GM21723 (cell line): ENCODE measurements at regions not wholly inside any gene's neighbourhood (a gene's known extent, or its start where the extent isn't known, plus 50 kb on each side); places are given as distances from the start of the nearest gene placed in this dataset.

Experiments
- ATAC-seq: cut with Tn5 transposase; IDR thresholded peaks from one replicate; pipeline ENCODE4 v1.9.1; 2021; ENCODE audit warnings: mild to moderate bottlenecking, moderate library complexity; ENCODE audit not compliant: unreplicated experiment

GRCh38 chr6:43858161-43859153 lies 88.4 kb downstream of the VEGFA start:
- ATAC-seq, result no peak

DNA sequence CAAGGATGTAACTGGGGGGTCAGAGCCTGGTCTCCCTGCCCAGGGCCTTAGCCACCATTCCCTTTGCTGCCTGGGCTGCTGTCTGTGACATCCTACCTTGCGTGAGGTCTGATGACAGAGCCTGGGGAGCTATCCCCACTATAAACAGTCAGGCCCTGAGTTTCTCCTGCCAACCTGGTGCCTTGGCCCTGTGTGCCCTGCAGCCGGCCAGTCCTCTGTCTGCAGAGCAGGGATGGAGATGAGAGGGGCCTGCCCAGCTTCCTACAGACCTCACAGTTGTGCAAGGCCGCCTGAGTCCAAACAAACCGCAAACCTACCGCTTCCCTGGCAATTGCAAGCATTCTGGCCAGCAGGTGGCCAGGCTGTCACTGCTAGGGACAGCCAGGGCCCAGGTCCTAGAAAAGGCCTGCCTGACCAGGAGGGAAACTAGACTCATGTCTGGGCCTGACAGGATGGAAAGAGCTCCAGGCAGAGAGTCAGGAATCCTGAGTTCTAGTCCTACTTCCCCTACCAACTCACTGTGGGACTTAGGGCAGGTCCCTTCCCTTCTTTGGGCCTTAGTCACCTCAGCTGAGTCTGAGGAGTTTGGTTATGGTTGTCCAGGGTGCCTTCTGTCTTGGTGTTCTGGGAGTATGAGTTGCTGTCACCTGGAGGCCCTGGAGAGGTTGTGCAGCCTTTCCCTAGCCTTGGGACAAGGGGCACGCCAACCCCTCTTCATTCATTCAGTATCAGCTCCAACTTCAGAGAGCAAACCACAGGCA lies 86.2 kb downstream of the VEGFA start:
- ATAC-seq, result no peak

- no peak for ATAC-seq
Measured at GRCh38 chr6:43855247-43855646, 85.2 kb downstream of the VEGFA start.

GRCh38 chr6:43853066-43853650 lies 83.1 kb downstream of the VEGFA start:
- no peak for ATAC-seq

DNA sequence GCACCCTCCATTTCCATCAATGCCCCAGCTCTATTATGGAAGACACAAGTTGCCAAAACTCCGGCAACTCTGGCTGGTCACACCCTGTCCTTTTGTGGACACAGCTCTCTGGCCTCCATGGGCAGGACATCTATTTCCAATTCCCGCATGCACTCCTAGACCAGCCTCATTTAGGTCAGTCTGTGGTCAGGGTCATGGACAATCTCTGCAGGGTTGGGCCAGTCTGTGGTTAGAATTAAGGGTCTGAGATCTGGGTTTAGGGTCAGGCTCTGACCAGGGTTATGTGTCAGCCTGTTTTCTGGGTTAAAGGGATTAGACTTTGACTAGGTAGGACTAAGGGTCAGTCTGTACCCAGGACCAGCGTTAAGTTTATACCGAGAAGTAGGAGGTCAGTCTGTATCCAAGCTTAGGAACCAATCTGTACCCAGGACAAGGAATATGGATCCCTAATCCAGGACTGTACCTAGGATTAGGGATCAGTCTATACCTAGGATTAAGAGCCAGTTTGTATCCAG lies 82.4 kb downstream of the VEGFA start:
- no peak for ATAC-seq

GRCh38 chr6:43851204-43851865 lies 81.3 kb downstream of the VEGFA start:
- no peak for ATAC-seq

GRCh38 chr6:43850314-43851203 lies 80.5 kb downstream of the VEGFA start:
- no peak for ATAC-seq

DNA sequence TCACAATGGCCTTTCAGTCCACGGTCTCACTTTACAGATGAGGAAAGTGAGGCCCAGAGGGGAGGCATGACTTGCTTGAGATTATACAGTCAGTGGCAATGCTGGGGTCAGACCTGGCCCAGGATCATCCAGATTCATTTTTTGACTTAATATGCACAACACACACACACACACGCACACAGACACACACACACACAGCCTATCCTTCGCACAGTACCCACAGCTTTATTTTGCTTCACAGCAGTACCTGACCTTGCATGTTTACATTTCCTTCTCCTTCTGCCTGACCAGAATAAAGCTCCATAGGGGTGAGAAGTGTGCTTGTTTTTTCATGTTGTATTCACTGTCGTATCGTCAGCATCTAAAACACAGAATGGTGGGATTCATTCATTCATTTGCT lies 79.8 kb downstream of the VEGFA start:
- no peak for ATAC-seq

- ATAC-seq, result no peak
Measured at GRCh38 chr6:43848671-43849391, 78.8 kb downstream of the VEGFA start.

- ATAC-seq, result no peak
Measured at GRCh38 chr6:43847741-43848630, 78.0 kb downstream of the VEGFA start.

- no peak for ATAC-seq
Measured at GRCh38 chr6:43846556-43846955, 76.5 kb downstream of the VEGFA start.

DNA sequence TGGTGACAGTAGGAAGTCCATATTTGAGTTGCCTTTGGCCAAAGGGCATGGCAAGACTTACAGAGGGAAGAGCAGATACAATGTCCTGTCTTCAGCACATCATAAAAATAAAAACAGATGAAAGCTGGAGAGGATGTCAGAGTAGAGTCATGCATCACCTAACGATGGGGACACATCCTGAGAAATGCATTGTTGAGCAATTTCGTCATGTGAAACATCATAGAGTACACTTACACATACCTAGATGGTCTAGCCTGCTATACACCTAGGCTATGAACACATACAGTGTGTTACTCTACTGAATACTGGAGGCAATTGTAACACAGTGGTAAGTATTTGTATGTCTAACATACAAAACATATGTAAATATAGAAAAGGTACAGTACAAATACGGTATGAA lies 75.6 kb downstream of the VEGFA start:
- no peak for ATAC-seq

DNA sequence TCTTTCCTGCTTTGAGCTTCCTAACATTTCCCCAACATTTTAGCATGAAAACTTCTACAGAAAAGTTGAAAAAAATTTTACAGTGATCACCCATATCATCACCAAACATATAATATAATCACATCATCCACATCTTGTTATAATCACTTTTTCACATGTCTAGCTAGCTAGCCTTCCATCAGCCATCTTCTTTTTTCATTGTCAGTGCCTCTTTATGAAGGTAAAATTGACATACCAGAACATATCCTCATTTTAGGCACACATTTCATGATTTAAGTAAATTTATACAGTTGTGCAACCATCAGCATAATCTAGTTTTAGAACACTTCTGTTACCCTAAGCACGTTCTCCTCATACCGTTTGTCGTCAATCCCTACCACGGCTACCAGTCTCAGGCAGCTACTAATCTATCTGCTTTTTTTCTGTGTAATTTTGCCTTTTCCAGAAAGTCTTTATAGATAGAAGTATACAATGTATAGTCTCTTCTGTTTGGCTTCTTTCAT lies 73.7 kb downstream of the VEGFA start:
- no peak for ATAC-seq

DNA sequence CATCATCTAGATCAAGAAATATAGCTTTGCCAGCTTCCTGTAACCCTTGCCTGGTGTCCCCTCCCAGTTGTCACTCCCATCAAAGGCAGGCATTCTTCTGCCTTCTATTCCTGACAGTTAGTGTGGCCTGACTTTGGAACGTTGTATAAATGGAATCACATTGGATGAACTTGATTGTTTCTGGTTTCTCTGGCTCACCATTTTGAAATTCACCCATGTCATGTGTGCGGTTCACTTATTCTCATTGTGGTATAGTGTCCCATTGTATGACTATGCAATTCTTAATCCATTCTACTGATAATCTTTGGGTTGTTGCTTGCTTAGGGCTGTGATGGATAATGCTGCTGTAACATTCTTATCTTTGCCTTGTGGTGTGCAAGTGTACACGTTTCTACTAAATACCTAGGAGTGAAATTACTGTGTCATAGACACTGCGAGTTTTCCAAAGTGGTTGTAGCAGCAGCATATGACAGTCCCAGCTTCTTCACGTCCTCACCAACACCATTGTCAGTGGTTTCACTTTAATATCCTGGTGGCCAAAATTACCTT lies 73.2 kb downstream of the VEGFA start:
- ATAC-seq, result no peak

GRCh38 chr6:43842231-43842794 lies 72.3 kb downstream of the VEGFA start:
- ATAC-seq, result no peak

DNA sequence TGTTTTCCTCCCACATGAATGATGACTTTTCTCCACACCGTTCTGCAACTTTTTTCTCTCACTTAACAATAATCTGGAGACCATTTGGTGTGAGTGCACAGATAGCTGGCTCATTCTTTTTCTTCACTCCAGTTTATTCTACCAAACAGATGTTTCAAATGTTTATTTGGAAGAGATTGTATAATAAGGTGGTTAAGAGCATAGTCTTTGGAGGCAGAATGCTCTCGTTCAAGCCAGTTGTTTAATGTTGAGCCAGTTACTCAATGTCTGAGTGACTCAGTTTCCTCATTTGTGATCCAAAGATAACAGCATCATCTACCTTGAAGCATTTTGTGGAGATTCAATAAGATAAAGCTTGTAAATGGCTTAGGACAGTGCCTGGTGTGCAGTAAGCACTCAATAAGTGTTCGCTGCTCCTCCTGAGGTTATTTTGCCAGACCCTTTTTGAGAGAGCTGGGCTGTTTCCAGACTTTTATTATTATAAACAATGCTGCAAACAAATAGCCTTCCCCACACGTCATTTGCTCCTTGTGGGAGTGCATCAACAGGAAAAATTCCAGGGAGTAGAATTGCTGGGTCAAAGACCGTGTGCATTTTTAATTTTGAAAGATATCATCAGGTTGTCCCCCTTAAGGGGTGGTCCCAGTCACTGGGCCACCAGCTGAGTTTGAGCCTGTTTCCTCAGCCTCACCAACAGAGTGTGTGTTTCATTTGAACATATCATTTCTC lies 70.6 kb downstream of the VEGFA start:
- ATAC-seq, result no peak
